Choroid plexus epithelial cell (primary cell): ENCODE measurements at regions not wholly inside any gene's neighbourhood (a gene's known extent, or its start where the extent isn't known, plus 50 kb on each side); places are given as distances from the start of the nearest gene placed in this dataset.
"Not testable (repeated sequence)": the region's sequence is repeated elsewhere in the genome, so short reads cannot be mapped to it uniquely, and the experiment has no call there.

Experiments
- DNase-seq: peaks from one replicate; pipeline ENCODE4 v3.0.0-alpha.2; 2010; ENCODE audit warnings: low read depth
- H3K4me3 ChIP-seq: 2 replicates; pipeline ENCODE4 v1.5.1; 2011; ENCODE audit warnings: low read depth, mild to moderate bottlenecking, control low read depth, low read length, moderate library complexity
- CTCF ChIP-seq: conservative IDR thresholded peaks from 2 replicates; pipeline ENCODE4 v1.5.1; 2011; ENCODE audit warnings: low read depth, mild to moderate bottlenecking, control low read depth, inconsistent platforms, low read length, moderate library complexity

- DNase-seq, result no peak
- no peak for TF ChIP-seq CTCF
- H3K4me3 ChIP-seq, result no peak overlapping the region
Observed at GRCh38 chr12:83505586-83505985, 818.9 kb downstream of the TMTC2 start.

- not testable (repeated sequence) for DNase-seq, H3K4me3 ChIP-seq
Observed at GRCh38 chr12:83499894-83500293, 813.2 kb downstream of the TMTC2 start.

- no peak for TF ChIP-seq CTCF
- no peak overlapping the region for H3K4me3 ChIP-seq
- DNase-seq, result peak; percentile 5
Observed at GRCh38 chr12:83477696-83478095, 791.0 kb downstream of the TMTC2 start.

- no peak overlapping the region for H3K4me3 ChIP-seq
- no peak for TF ChIP-seq CTCF
- DNase-seq, result no peak
Observed at GRCh38 chr12:83476695-83477690, 790.3 kb downstream of the TMTC2 start.

GRCh38 chr12:83476006-83476405 lies 789.3 kb downstream of the TMTC2 start:
- DNase-seq, result no peak
- H3K4me3 ChIP-seq, result no peak overlapping the region
- no peak for TF ChIP-seq CTCF

GRCh38 chr12:83474369-83474768 lies 787.7 kb downstream of the TMTC2 start:
- no peak for DNase-seq
- H3K4me3 ChIP-seq, result no peak overlapping the region
- no peak for TF ChIP-seq CTCF

- H3K4me3 ChIP-seq, result no peak overlapping the region
- no peak for TF ChIP-seq CTCF
- no peak for DNase-seq
Observed at GRCh38 chr12:83473408-83474095, 786.8 kb downstream of the TMTC2 start.
